ENCODE measurements at regions not wholly inside any gene's neighbourhood (a gene's known extent, or its start where the extent isn't known, plus 50 kb on each side); places are given as distances from the start of the nearest gene placed in this dataset.
"Not testable (repeated sequence)": the region's sequence is repeated elsewhere in the genome, so short reads cannot be mapped to it uniquely, and the experiment has no call there.

- DNase-seq = not testable (repeated sequence)
Measured at GRCh38 chr7:24396387-24396786, 112.4 kb downstream of the NPY start.

GRCh38 chr7:24401628-24402593, 117.9 kb downstream of the NPY start:
- no peak for DNase-seq

- DNase-seq = no peak
Measured at GRCh38 chr7:24402655-24403054, 118.7 kb downstream of the NPY start.

- no peak for DNase-seq
Measured at GRCh38 chr7:24403557-24403956, 119.6 kb downstream of the NPY start.

GRCh38 chr7:24404315-24404714, 120.3 kb downstream of the NPY start:
- DNase-seq = no peak

- DNase-seq = no peak
Measured at GRCh38 chr7:24405002-24405401, 121.0 kb downstream of the NPY start.

- DNase-seq = peak; percentile 36
Measured at GRCh38 chr7:24406053-24406788, 122.2 kb downstream of the NPY start.

GRCh38 chr7:24406789-24407299, 122.9 kb downstream of the NPY start:
- DNase-seq = no peak

- no peak for DNase-seq
Measured at GRCh38 chr7:24407965-24408364, 124.0 kb downstream of the NPY start.

GRCh38 chr7:24408798-24409430, 124.9 kb downstream of the NPY start:
- DNase-seq = no peak

GRCh38 chr7:24409431-24410024, 125.5 kb downstream of the NPY start:
- no peak for DNase-seq

- no peak for DNase-seq
Measured at GRCh38 chr7:24411226-24411625, 127.2 kb downstream of the NPY start.

GRCh38 chr7:24417526-24418120, 133.6 kb downstream of the NPY start:
- DNase-seq = no peak

GRCh38 chr7:24419077-24419476, 135.1 kb downstream of the NPY start:
- no peak for DNase-seq

GRCh38 chr7:24419511-24419910, 135.5 kb downstream of the NPY start:
- DNase-seq = no peak

GRCh38 chr7:24422441-24423010, 138.5 kb downstream of the NPY start:
- DNase-seq = no peak

- DNase-seq = no peak
Measured at GRCh38 chr7:24425664-24426063, 141.7 kb downstream of the NPY start.

GRCh38 chr7:24427048-24427447, 143.1 kb downstream of the NPY start:
- DNase-seq = no peak

- no peak for DNase-seq
Measured at GRCh38 chr7:24428676-24429075, 144.6 kb upstream of the PALS2 start.

- DNase-seq = no peak
Measured at GRCh38 chr7:24432677-24433076, 140.6 kb upstream of the PALS2 start.

- DNase-seq = no peak
Measured at GRCh38 chr7:24434972-24435371, 138.3 kb upstream of the PALS2 start.
